ENCODE measurements at regions not wholly inside any gene's neighbourhood (a gene's known extent, or its start where the extent isn't known, plus 50 kb on each side); places are given as distances from the start of the nearest gene placed in this dataset.

DNA sequence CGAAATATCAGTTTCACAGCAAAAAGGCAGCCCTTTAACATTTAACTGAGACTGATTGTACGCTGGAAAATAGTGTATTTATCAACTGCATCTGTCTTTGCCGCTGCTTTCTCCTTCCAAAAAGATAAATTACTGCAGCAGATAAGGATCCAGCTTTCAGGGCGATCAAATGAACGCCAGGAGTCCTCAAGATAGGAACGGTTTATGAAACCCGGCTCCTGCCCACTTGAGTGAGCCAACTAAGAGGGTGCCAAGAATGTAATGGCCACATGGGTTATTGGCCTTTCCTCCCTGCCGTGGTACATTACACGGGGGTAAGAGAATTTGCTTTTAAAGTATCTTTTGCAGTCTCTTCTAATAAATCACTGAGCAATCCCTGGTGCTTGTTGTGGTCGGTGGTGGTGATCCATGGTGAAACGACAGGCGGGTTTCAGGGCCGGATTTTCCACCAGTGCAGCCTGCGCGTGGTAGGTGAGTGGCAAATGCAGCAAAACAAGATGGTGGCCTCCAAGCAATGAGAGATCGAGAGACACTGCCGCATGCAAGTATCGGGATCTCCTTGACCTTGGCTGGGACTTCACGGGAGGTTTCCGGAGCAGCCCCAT, 67.5 kb upstream of the IRX6 start:
- no peak overlapping the region for H3K4me3 ChIP-seq (ENCODE audit: low read depth in 2 of 2, low read length in 2 of 2)
- in situ Hi-C loops (cut with HindIII; ENCODE audit: low pct_unique_long_range_greater_than_20kb, low sequenced_read_pairs) = no loop called here
- ATAC-seq = no peak
- H3K27me3 ChIP-seq (ENCODE audit: control insufficient read depth, insufficient read depth, low read length) = no peaks in the 10 kb centered on the region; the same call in 1 of the 2 replicates
- no peaks in the 10 kb centered on the region for H3K9me3 ChIP-seq (ENCODE audit: control insufficient read depth, insufficient read depth, low read depth, low read length)
- POLR2A ChIA-PET = no interaction called here
- DNase-seq (ENCODE audit: low read depth, low spot score) = no peak
- H3K27ac ChIP-seq (ENCODE audit: low read length) = no peak overlapping the region
- intact Hi-C loops (cut with micrococcal nuclease; ENCODE audit: unreplicated experiment) = loop anchor here (5.0 kb wide), 1 partner anchor 324 kb away; the partner anchor contains the start of gene IRX5
- CTCF ChIA-PET = no interaction called here
- no peaks in the 10 kb centered on the region for H3K4me1 ChIP-seq (ENCODE audit: control insufficient read depth, insufficient read depth, low read length)
- BruUV-seq (replicated peaks) = no TSS peak
- H3K36me3 ChIP-seq (ENCODE audit: control insufficient read depth, insufficient read depth, low read length) = no peaks in the 10 kb centered on the region
- no peak for TF ChIP-seq TCF7L2 (IDR thresholded peaks at IDR 0.05; ENCODE audit: low read depth, low read length)
- TF ChIP-seq, protein P1, sequence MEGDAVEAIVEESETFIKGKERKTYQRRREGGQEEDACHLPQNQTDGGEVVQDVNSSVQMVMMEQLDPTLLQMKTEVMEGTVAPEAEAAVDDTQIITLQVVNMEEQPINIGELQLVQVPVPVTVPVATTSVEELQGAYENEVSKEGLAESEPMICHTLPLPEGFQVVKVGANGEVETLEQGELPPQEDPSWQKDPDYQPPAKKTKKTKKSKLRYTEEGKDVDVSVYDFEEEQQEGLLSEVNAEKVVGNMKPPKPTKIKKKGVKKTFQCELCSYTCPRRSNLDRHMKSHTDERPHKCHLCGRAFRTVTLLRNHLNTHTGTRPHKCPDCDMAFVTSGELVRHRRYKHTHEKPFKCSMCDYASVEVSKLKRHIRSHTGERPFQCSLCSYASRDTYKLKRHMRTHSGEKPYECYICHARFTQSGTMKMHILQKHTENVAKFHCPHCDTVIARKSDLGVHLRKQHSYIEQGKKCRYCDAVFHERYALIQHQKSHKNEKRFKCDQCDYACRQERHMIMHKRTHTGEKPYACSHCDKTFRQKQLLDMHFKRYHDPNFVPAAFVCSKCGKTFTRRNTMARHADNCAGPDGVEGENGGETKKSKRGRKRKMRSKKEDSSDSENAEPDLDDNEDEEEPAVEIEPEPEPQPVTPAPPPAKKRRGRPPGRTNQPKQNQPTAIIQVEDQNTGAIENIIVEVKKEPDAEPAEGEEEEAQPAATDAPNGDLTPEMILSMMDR (IDR thresholded peaks at IDR 0.05) = no peak
- no peak for TF ChIP-seq POLR2AphosphoS5 (IDR thresholded peaks at IDR 0.05; ENCODE audit: low read depth, low read length)
- TF ChIP-seq, protein P2, sequence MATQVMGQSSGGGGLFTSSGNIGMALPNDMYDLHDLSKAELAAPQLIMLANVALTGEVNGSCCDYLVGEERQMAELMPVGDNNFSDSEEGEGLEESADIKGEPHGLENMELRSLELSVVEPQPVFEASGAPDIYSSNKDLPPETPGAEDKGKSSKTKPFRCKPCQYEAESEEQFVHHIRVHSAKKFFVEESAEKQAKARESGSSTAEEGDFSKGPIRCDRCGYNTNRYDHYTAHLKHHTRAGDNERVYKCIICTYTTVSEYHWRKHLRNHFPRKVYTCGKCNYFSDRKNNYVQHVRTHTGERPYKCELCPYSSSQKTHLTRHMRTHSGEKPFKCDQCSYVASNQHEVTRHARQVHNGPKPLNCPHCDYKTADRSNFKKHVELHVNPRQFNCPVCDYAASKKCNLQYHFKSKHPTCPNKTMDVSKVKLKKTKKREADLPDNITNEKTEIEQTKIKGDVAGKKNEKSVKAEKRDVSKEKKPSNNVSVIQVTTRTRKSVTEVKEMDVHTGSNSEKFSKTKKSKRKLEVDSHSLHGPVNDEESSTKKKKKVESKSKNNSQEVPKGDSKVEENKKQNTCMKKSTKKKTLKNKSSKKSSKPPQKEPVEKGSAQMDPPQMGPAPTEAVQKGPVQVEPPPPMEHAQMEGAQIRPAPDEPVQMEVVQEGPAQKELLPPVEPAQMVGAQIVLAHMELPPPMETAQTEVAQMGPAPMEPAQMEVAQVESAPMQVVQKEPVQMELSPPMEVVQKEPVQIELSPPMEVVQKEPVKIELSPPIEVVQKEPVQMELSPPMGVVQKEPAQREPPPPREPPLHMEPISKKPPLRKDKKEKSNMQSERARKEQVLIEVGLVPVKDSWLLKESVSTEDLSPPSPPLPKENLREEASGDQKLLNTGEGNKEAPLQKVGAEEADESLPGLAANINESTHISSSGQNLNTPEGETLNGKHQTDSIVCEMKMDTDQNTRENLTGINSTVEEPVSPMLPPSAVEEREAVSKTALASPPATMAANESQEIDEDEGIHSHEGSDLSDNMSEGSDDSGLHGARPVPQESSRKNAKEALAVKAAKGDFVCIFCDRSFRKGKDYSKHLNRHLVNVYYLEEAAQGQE (IDR thresholded peaks at IDR 0.05; ENCODE audit: insufficient read depth in 1 of 2, low read depth in 2 of 2, low read length in 1 of 2) = no peak
- TF ChIP-seq SIN3A (IDR thresholded peaks at IDR 0.05; ENCODE audit: borderline replicate concordance, insufficient read depth, low read depth, low read length) = no peak

DNA sequence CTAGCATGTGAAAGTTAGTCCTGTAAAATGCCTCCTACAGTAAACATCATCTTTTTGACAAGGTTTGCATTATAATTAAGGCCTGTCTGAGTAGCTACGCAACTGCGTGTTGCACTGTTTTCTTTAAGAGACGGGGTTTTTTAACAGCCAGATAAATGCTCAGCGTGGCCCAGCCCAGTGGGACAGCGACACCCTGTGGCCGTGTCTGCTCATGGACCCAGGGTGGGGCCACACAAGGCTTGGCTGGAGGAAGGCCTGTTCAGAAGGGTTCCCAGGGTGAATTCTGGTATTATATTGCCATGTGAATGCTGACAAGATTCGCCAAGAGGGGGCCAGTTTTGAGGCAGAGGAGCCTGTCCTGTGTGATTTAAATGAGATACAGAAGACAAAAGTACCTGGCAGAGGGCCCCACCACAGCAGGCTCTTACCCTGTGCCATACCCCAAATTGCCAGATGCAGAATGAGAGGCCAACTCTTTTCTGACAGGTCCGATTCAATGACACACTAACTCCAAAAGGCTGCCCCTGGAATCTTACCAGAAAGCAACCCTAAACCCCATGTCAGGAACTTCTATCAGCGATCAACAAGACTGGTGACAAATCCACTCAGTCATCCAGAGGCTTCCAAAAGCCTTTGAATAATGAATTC, 65.9 kb upstream of the IRX6 start:
- Histone ChIP-seq H3K27me3 (ENCODE audit: control insufficient read depth, insufficient read depth, low read length) (no peaks in the 10 kb centered on the region), H3K9me3 (ENCODE audit: control insufficient read depth, insufficient read depth, low read depth, low read length) (no peaks in the 10 kb centered on the region), H3K27ac (ENCODE audit: low read length) (no peak overlapping the region), H3K4me3 (ENCODE audit: low read depth in 2 of 2, low read length in 2 of 2) (no peak overlapping the region), H3K4me1 (ENCODE audit: control insufficient read depth, insufficient read depth, low read length) (no peaks in the 10 kb centered on the region), H3K36me3 (ENCODE audit: control insufficient read depth, insufficient read depth, low read length) (no peaks in the 10 kb centered on the region)
- ChIA-PET CTCF (no interaction called here), POLR2A (no interaction called here)
- in situ Hi-C loops (cut with HindIII; ENCODE audit: low pct_unique_long_range_greater_than_20kb, low sequenced_read_pairs) (no loop called here), intact Hi-C loops (cut with micrococcal nuclease; ENCODE audit: unreplicated experiment) (loop anchor here (2.0 to 5.0 kb wide), 2 partner anchors 137 to 326 kb away; partner anchors contain the start of gene IRX5)
- ATAC-seq = peak; percentile 93
- no TSS peak for BruUV-seq (replicated peaks)
- no peak for DNase-seq (ENCODE audit: low read depth, low spot score)
- TF ChIP-seq TCF7L2 (IDR thresholded peaks at IDR 0.05; ENCODE audit: low read depth, low read length) (no peak), POLR2AphosphoS5 (IDR thresholded peaks at IDR 0.05; ENCODE audit: low read depth, low read length) (no peak), SIN3A (IDR thresholded peaks at IDR 0.05; ENCODE audit: borderline replicate concordance, insufficient read depth, low read depth, low read length) (no peak)
- TF ChIP-seq, protein P2 (IDR thresholded peaks at IDR 0.05; ENCODE audit: insufficient read depth in 1 of 2, low read depth in 2 of 2, low read length in 1 of 2) = no peak
- TF ChIP-seq, protein P1 (IDR thresholded peaks at IDR 0.05) = peak; percentile 83

Data from Panc1 (cell line).